ENCODE measurements at regions not wholly inside any gene's neighbourhood (a gene's known extent, or its start where the extent isn't known, plus 50 kb on each side); places are given as distances from the start of the nearest gene placed in this dataset.

GRCh38 chr6:11894212-11894611 lies 115.6 kb upstream of the ADTRP start:
- TF ChIP-seq CTCF (conservative IDR thresholded peaks at IDR 0.05 in 1 of 2, IDR thresholded peaks at IDR 0.05 in 1 of 2; ENCODE audit: extremely low read depth in 1 of 2, insufficient read depth in 1 of 2, low read depth in 1 of 2, low read length in 2 of 2) (no peak), EZH2 (IDR thresholded peaks at IDR 0.05; ENCODE audit: borderline replicate concordance, low read length) (no peak)

Measured in mammary epithelial cell (primary cell).